Mesendoderm (in vitro differentiated cells): ENCODE measurements at regions not wholly inside any gene's neighbourhood (a gene's known extent, or its start where the extent isn't known, plus 50 kb on each side); places are given as distances from the start of the nearest gene placed in this dataset.

Source experiments
- DNase-seq: peaks from one replicate; pipeline ENCODE4 v3.0.0; 2013
- H2AK5ac ChIP-seq: 2 replicates; pipeline ENCODE4 v1.6.1; 2013; ENCODE audit warnings: low read length, inconsistent platforms
- H2BK120ac ChIP-seq: 2 replicates; pipeline ENCODE4 v1.6.1; 2013; ENCODE audit warnings: low read depth, mild to moderate bottlenecking, low read length, moderate library complexity, mixed read lengths
- H2BK15ac ChIP-seq: replicated peaks from 2 replicates; pipeline ENCODE4 v1.6.1; 2013; ENCODE audit warnings: low read depth, mild to moderate bottlenecking, moderate library complexity
- H2BK5ac ChIP-seq: 2 replicates; pipeline ENCODE4 v1.6.1; 2013; ENCODE audit warnings: low read length, inconsistent platforms
- H3K18ac ChIP-seq: 2 replicates; pipeline ENCODE4 v1.6.1; 2013; ENCODE audit warnings: mild to moderate bottlenecking, low read length, mixed read lengths
- H3K23ac ChIP-seq: one replicate; pipeline ENCODE4 v1.6.1; 2013; ENCODE audit warnings: low read length
- H3K27ac ChIP-seq: 2 replicates; pipeline ENCODE4 v1.5.1; 2013; ENCODE audit warnings: low read depth, mild to moderate bottlenecking, inconsistent platforms, low read length, moderate library complexity
- H3K27me3 ChIP-seq: 2 replicates; pipeline ENCODE4 v1.6.1; 2013; ENCODE audit warnings: low read length, control low read depth, mild to moderate bottlenecking, inconsistent platforms; ENCODE audit not compliant: insufficient read depth, poor library complexity
- H3K36me3 ChIP-seq: 2 replicates; pipeline ENCODE4 v1.6.1; 2013; ENCODE audit warnings: low read length, inconsistent platforms; ENCODE audit not compliant: control insufficient read depth, insufficient read depth
- H3K4ac ChIP-seq: one replicate; pipeline ENCODE4 v1.6.1; 2013; ENCODE audit warnings: low read depth, mild to moderate bottlenecking, low read length, moderate library complexity
- H3K4me1 ChIP-seq: 2 replicates; pipeline ENCODE4 v1.6.1; 2013; ENCODE audit warnings: low read depth, low read length, inconsistent platforms; ENCODE audit not compliant: control insufficient read depth
- H3K4me2 ChIP-seq: 2 replicates; pipeline ENCODE4 v1.6.1; 2013; ENCODE audit warnings: low read length
- H3K4me3 ChIP-seq: 2 replicates; pipeline ENCODE4 v1.5.1; 2013; ENCODE audit warnings: mild to moderate bottlenecking, low read length
- H3K56ac ChIP-seq: one replicate; pipeline ENCODE4 v1.6.1; 2013; ENCODE audit warnings: low read length
- H3K79me1 ChIP-seq: 2 replicates; pipeline ENCODE4 v1.6.1; 2013; ENCODE audit warnings: low read length, inconsistent platforms
- H3K79me2 ChIP-seq: 2 replicates; pipeline ENCODE4 v1.6.1; 2013; ENCODE audit warnings: mild to moderate bottlenecking, low read length; ENCODE audit not compliant: control insufficient read depth, insufficient read depth
- H3K9ac ChIP-seq: 2 replicates; pipeline ENCODE4 v1.6.1; 2013; ENCODE audit warnings: low read length, inconsistent platforms
- H4K5ac ChIP-seq: one replicate; pipeline ENCODE4 v1.6.1; 2013; ENCODE audit warnings: low read length
- H4K8ac ChIP-seq: one replicate; pipeline ENCODE4 v1.6.1; 2013; ENCODE audit warnings: low read depth, mild to moderate bottlenecking, control low read depth, low read length, moderate library complexity
- WGBS: extraction: QIAGEN DNeasy Blood & Tissue Kit; methylation state at CpG from one replicate; pipeline ENCODE4 v1.1.7; 2013; ENCODE audit warnings: low lambda C conversion rate, missing lambda C conversion rate; ENCODE audit not compliant: insufficient coverage; ENCODE audit errors: extremely low coverage; 5-methylcytosine and 5-hydroxymethylcytosine counted together

DNA sequence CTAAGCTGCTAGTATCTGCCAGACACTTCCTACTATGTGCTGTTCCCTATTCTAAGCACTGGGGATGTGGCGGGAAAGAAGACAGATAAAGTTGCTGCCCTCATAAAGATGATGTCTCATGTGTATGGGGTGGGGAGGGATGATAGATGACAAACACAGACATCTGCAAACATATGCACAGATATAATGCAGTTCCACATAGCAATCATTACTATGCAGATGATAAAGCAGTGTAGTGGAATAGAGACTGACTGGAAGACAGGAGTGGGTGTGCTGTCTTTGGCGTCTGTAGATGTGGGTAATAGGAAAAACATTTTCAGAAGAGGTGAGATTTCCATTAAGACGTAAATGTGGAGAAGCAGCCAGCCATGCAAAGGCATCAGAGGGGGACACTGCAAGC, 243.6 kb downstream of the DPY19L2 start:
- no peak for DNase-seq
- Histone ChIP-seq H4K5ac (no peak overlapping the region), H3K23ac (no peak overlapping the region), H3K79me1 (no peaks in the 10 kb centered on the region), H3K4ac (no peak overlapping the region), H2BK120ac (no peak overlapping the region), H2AK5ac (no peak overlapping the region), H2BK5ac (no peak overlapping the region), H3K27me3 (no peaks in the 10 kb centered on the region), H3K4me2 (no peak overlapping the region), H3K27ac (no peak overlapping the region), H3K36me3 (no peaks in the 10 kb centered on the region), H3K9ac (no peak overlapping the region), H3K4me1 (no peaks in the 10 kb centered on the region), H3K4me3 (no peak overlapping the region), H3K18ac (no peak overlapping the region), H3K79me2 (no peaks in the 10 kb centered on the region), H3K56ac (no peak overlapping the region), H2BK15ac (no peak overlapping the region), H4K8ac (no peak overlapping the region)
- no CpG with 5 or more reads among the region's 3 CpGs for WGBS

- Histone ChIP-seq H3K56ac (no peak overlapping the region), H4K8ac (no peak overlapping the region), H3K27ac (no peak overlapping the region), H3K23ac (no peak overlapping the region), H2BK120ac (no peak overlapping the region), H4K5ac (no peak overlapping the region), H3K4me2 (no peak overlapping the region), H3K79me2 (no peaks in the 10 kb centered on the region), H3K18ac (no peak overlapping the region), H3K36me3 (no peaks in the 10 kb centered on the region), H3K79me1 (no peaks in the 10 kb centered on the region), H3K27me3 (no peaks in the 10 kb centered on the region), H2AK5ac (no peak overlapping the region), H2BK15ac (no peak overlapping the region), H3K9ac (no peak overlapping the region), H3K4me1 (no peaks in the 10 kb centered on the region), H3K4me3 (no peak overlapping the region), H2BK5ac (no peak overlapping the region), H3K4ac (no peak overlapping the region)
- WGBS, result no CpG with 5 or more reads among the region's 4 CpGs
- no peak for DNase-seq
These were observed 244.5 kb downstream of the DPY19L2 start for GRCh38 chr12:63423839-63424238.

GRCh38 chr12:63420206-63420644, 248.1 kb downstream of the DPY19L2 start:
- Histone ChIP-seq H3K4me3 (no peak overlapping the region), H3K56ac (peak overlapping the region; percentile 35), H3K79me1 (no peaks in the 10 kb centered on the region), H3K23ac (no peak overlapping the region), H2BK120ac (no peak overlapping the region), H3K79me2 (no peaks in the 10 kb centered on the region), H3K18ac (peak overlapping the region; percentile 56), H2AK5ac (no peak overlapping the region), H3K27ac (peak overlapping the region; percentile 31), H2BK15ac (peak overlapping the region; percentile 45), H3K27me3 (no peaks in the 10 kb centered on the region), H4K8ac (no peak overlapping the region), H2BK5ac (no peak overlapping the region), H3K4ac (no peak overlapping the region), H3K36me3 (no peaks in the 10 kb centered on the region), H4K5ac (no peak overlapping the region), H3K4me1 (no peaks in the 10 kb centered on the region), H3K4me2 (no peak overlapping the region), H3K9ac (no peak overlapping the region)
- peak; percentile 99 for DNase-seq
- no CpG with 5 or more reads among the region's 6 CpGs for WGBS

DNA sequence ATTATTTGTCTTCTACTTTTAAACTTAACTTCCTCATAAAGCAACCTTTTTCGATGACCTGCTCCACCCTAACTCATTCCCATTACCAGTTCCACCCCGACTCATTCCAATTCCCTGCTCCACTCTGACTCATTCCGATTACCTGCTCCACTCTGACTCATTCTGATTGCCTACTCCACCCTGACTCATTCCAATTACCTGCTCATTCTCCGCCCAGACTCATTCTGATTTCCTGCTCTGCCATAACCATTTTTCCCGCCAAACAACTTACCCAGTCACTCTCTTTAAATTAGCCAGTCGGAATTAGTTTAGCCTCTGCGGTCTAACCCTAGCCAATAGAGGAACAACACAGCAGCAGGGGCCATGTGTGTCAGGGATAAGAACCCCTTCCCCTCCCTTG, 249.1 kb downstream of the DPY19L2 start:
- no peak overlapping the region for H3K4ac ChIP-seq
- no peak overlapping the region for H3K9ac ChIP-seq
- H3K36me3 ChIP-seq, result no peaks in the 10 kb centered on the region
- no peak overlapping the region for H3K4me3 ChIP-seq
- no peaks in the 10 kb centered on the region for H3K27me3 ChIP-seq
- H3K18ac ChIP-seq, result no peak overlapping the region
- no peaks in the 10 kb centered on the region for H3K79me1 ChIP-seq
- no peak overlapping the region for H2BK15ac ChIP-seq
- no peak overlapping the region for H2AK5ac ChIP-seq
- no peaks in the 10 kb centered on the region for H3K79me2 ChIP-seq
- H3K4me2 ChIP-seq, result no peak overlapping the region
- peak overlapping the region; percentile 36 for H3K56ac ChIP-seq
- peak overlapping the region; percentile 9 for H2BK5ac ChIP-seq
- no peak overlapping the region for H4K5ac ChIP-seq
- H3K27ac ChIP-seq, result no peak overlapping the region
- no peak overlapping the region for H2BK120ac ChIP-seq
- H3K4me1 ChIP-seq, result no peaks in the 10 kb centered on the region
- H4K8ac ChIP-seq, result no peak overlapping the region
- DNase-seq, result peak; percentile 69
- no peak overlapping the region for H3K23ac ChIP-seq
- WGBS, result no CpG with 5 or more reads among the region's 7 CpGs

- H3K4me3 ChIP-seq, result no peak overlapping the region
- no peaks in the 10 kb centered on the region for H3K27me3 ChIP-seq
- no peak overlapping the region for H3K4ac ChIP-seq
- H3K4me1 ChIP-seq, result no peaks in the 10 kb centered on the region
- no peak overlapping the region for H3K23ac ChIP-seq
- H2AK5ac ChIP-seq, result no peak overlapping the region
- no peaks in the 10 kb centered on the region for H3K36me3 ChIP-seq
- no peak overlapping the region for H2BK120ac ChIP-seq
- no peak overlapping the region for H2BK5ac ChIP-seq
- no peak overlapping the region for H3K9ac ChIP-seq
- H3K79me1 ChIP-seq, result no peaks in the 10 kb centered on the region
- no peak overlapping the region for H3K27ac ChIP-seq
- no peak overlapping the region for H2BK15ac ChIP-seq
- H3K4me2 ChIP-seq, result no peak overlapping the region
- no peak for DNase-seq
- H3K18ac ChIP-seq, result no peak overlapping the region
- no peaks in the 10 kb centered on the region for H3K79me2 ChIP-seq
- H4K8ac ChIP-seq, result no peak overlapping the region
- H4K5ac ChIP-seq, result no peak overlapping the region
- H3K56ac ChIP-seq, result no peak overlapping the region
These were observed 251.5 kb downstream of the DPY19L2 start for GRCh38 chr12:63416788-63417187.

DNA sequence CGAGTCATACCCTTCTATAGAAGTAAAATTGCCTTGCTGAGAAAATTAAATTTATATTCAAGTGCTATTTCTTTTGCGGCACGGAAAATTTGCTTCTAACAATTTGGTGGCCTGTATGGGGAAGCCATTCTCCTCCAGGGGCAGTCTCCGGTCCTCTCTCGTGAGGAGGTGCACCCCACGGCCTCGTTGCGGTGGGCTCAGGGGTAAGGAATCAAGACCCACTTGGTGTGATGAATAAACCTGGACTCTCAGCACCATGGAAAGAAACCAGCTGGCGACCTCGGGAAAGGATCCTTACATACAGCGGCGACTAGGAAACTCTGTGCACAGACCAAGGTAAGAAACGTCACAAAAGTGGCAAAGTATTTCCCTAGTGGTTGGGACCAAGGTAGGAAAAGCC, 252.9 kb downstream of the DPY19L2 start:
- no peak overlapping the region for H3K56ac ChIP-seq
- no peak overlapping the region for H3K4me2 ChIP-seq
- no peak overlapping the region for H3K27ac ChIP-seq
- no peak overlapping the region for H4K8ac ChIP-seq
- no peaks in the 10 kb centered on the region for H3K4me1 ChIP-seq
- WGBS, result no CpG with 5 or more reads among the region's 13 CpGs
- H3K4ac ChIP-seq, result no peak overlapping the region
- H3K23ac ChIP-seq, result no peak overlapping the region
- no peaks in the 10 kb centered on the region for H3K36me3 ChIP-seq
- H3K18ac ChIP-seq, result no peak overlapping the region
- no peak overlapping the region for H2BK15ac ChIP-seq
- no peak overlapping the region for H4K5ac ChIP-seq
- H3K27me3 ChIP-seq, result no peaks in the 10 kb centered on the region
- H3K79me2 ChIP-seq, result no peaks in the 10 kb centered on the region
- no peak for DNase-seq
- H3K4me3 ChIP-seq, result no peak overlapping the region
- H2AK5ac ChIP-seq, result no peak overlapping the region
- H2BK120ac ChIP-seq, result no peak overlapping the region
- no peak overlapping the region for H2BK5ac ChIP-seq
- no peaks in the 10 kb centered on the region for H3K79me1 ChIP-seq
- no peak overlapping the region for H3K9ac ChIP-seq
